Liver (tissue), 3 donors: ENCODE measurements at regions not wholly inside any gene's neighbourhood (a gene's known extent, or its start where the extent isn't known, plus 50 kb on each side); places are given as distances from the start of the nearest gene placed in this dataset.

ENCODE experiments used
- CTCF ChIP-seq: fragments of 150-350 bp; IDR thresholded peaks from 2 replicates; pipeline ENCODE4 v1.5.1; 2017; ENCODE audit warnings: improper control_type of control experiment, low read depth, low read length; ENCODE audit not compliant: missing input control
- GABPA ChIP-seq, 2 donors: IDR thresholded peaks in 1 of 2; conservative IDR thresholded peaks in 1 of 2; 2 replicates each; pipeline ENCODE4 v1.6.1; 2016; ENCODE audit warnings: antibody characterized with exemption in 2 of 2, mild to moderate bottlenecking in 1 of 2, moderate library complexity in 1 of 2
- JUND ChIP-seq, 2 donors: IDR thresholded peaks; 2 replicates each; pipeline ENCODE4 v1.6.1; 2016; ENCODE audit warnings: antibody characterized with exemption in 2 of 2
- MAX ChIP-seq: IDR thresholded peaks from 2 replicates; pipeline ENCODE4 v1.6.1; 2016; ENCODE audit warnings: antibody characterized with exemption
- RAD21 ChIP-seq, 2 donors: IDR thresholded peaks; 2 replicates each; pipeline ENCODE4 v1.6.1; 2016; ENCODE audit warnings: antibody characterized with exemption in 2 of 2, mild to moderate bottlenecking in 2 of 2
- donor health status: healthy.
- donor health status: healthy.

- TF ChIP-seq CTCF: no peak
- no peak for TF ChIP-seq GABPA (IDR thresholded peaks at IDR 0.05 in 1 of 2, conservative IDR thresholded peaks at IDR 0.05 in 1 of 2)
- no peak for TF ChIP-seq RAD21 (IDR thresholded peaks at IDR 0.05)
- no peak for TF ChIP-seq JUND (IDR thresholded peaks at IDR 0.05)
- TF ChIP-seq MAX: no peak
Measured at GRCh38 chr1:234780112-234780511, 170.1 kb upstream of the IRF2BP2 start.
